Cerebellar nuclear complex (tissue), 1 donor: ENCODE measurements at regions not wholly inside any gene's neighbourhood (a gene's known extent, or its start where the extent isn't known, plus 50 kb on each side); places are given as distances from the start of the nearest gene placed in this dataset.

Source experiments
- DNase-seq, 2 experiments: peaks; one replicate each; lab custom pipeline; 2025; lab: John Stamatoyannopoulos, UW

DNA sequence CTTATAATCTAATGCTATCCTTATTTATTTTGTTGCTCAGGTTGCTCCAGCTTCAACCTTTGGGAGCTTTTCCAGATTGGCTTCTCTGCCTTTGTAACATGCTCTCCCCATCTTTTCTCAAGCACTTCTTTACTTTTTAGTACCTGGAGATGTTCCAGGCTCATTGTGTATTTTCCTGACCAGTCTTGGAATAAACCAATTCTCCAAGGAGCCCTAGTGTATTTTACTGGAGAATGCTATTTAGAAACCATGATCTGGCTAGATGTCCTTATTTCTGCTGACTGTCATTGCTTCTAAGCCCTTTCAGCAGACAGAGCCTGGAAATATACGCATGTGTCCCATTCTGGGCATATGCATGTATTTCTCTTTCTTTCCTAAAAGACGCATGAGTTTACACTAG, 95.7 kb downstream of the EMX2 start:
- DNase-seq, result no peak

- no peak for DNase-seq
Measured at GRCh38 chr10:117638664-117639200, 96.2 kb downstream of the EMX2 start.

DNA sequence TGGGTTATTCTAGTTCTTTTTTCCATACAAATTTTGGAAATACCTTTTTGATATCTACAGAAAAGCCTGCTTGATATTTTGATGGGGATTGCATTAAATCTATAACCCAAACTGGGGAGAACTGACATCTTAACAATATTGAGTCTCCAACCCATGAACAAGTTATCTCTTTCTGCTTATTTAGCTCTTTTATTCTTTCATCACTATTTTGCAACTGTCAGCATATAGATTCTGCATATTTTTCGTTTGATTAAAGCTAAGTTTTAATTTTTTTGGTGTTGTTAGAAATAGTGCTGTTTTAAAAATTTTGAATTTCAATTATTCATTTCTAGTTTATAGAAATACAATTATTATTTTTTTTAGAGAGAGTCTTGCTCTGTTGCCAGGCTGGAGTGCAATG, 97.9 kb downstream of the EMX2 start:
- DNase-seq, result no peak

GRCh38 chr10:117646718-117647117, 104.2 kb downstream of the EMX2 start:
- no peak for DNase-seq

- no peak for DNase-seq
Measured at GRCh38 chr10:117647306-117647705, 104.8 kb downstream of the EMX2 start.

- DNase-seq, result no peak
Measured at GRCh38 chr10:117651121-117651520, 108.6 kb downstream of the EMX2 start.

GRCh38 chr10:117652228-117653169, 110.0 kb downstream of the EMX2 start:
- no peak for DNase-seq

GRCh38 chr10:117653170-117653515, 110.6 kb downstream of the EMX2 start:
- DNase-seq, result no peak

DNA sequence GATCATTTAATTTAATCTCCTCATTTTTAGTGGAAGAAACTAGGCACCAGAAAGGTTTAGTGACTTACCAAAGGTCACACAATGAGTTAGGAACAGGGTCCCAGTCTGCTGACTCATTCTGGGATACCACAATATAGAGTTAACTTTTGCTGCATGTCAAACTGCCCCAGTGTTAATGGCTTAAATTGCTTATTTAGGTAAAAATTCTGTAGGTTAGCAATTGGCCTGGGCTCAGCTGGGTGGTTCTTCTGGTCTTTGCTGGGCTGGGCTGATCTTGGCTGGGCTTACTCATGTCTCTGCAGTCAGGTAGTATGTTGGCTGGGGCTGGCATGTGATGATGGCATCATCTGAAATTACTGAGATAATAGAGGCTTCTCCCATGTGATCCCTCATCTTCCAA, 111.6 kb downstream of the EMX2 start:
- DNase-seq, result no peak

DNA sequence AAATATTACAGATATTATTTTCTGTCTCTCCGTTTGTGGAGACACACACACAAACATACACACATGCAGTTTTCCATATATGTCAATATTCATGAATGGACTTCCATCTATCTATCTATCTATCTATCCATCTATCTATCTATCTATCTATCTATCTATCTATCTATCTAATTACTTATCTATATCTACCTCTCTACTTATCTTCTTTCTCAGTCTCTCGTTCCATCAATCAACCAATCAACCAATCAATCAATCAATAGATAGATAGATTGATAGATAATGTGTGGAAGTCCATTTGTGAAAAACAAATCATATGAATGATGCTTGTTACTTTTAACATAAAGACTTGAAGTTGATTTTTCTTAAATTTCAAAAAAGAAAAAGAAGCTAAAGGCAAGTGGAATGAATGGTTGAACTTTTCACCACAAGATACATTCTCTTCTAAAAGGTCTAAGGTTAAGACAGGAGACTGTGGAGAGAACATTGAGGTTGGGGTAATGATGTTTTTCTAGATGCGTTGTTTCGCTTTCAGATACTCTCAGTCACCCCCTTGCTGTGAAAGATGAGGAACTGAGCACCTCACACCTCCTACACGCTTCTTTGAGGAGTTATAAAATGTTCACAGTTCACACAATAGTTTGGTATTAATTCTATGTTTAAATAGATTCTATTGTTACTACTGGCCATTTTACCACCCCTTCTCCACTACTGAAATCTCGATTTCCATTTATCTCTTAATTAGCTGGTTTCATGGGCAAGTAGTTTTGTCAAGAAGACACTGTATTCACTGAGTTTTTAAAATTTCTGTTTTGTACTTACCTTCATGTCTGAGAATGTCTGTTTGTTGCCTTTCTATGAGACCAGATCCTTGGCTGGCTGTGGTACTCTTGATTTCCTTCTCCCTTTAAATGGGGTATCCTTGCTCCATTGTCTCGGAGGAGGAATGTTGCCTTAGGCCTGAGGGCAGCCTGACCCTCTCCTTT, 114.1 kb downstream of the EMX2 start:
- DNase-seq, result no peak

- no peak for DNase-seq
Measured at GRCh38 chr10:117661316-117661715, 118.8 kb downstream of the EMX2 start.

DNA sequence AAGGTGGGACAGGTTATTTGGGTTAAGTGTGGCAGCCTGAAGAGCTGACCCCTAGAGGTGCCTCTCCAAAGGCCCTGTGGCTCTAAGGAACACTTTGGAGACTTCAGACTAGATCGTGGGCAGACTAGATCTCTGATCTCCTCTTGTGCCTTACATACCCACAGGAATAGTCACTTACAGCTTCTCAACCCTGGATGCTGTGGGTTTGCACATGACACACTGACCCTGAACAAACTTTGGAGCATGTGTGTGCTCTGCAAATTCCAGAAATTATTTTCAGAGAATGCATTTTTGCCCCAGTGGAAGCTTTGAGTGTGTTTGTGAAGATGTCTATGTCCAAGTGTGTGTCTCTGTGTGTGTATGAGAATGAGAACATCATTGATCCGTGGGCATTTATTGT, 119.6 kb downstream of the EMX2 start:
- no peak for DNase-seq

- DNase-seq, result no peak
Measured at GRCh38 chr10:117662751-117663540, 120.4 kb downstream of the EMX2 start.

GRCh38 chr10:117663750-117664149, 121.2 kb downstream of the EMX2 start:
- no peak for DNase-seq

DNA sequence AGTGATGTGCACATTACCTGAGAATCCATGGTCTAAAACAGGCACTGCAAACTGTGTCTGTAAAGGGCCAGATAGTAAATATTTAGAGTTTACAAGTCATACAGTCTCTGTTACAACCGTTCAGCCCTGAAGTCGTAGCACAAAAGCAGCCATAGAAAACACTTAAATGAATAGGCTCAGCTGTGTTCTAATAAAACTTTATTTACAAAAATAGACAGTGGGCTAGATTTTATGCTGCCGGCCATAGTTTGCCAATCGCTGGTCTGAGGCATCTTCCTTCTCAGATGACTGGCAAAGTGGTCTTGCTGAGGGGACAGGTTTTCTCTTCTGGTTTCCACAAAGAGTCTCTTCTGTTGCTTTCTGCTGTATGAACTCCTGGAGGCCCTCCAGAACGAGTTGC, 121.7 kb downstream of the EMX2 start:
- no peak for DNase-seq

GRCh38 chr10:117666166-117666565, 123.6 kb downstream of the EMX2 start:
- no peak for DNase-seq

DNA sequence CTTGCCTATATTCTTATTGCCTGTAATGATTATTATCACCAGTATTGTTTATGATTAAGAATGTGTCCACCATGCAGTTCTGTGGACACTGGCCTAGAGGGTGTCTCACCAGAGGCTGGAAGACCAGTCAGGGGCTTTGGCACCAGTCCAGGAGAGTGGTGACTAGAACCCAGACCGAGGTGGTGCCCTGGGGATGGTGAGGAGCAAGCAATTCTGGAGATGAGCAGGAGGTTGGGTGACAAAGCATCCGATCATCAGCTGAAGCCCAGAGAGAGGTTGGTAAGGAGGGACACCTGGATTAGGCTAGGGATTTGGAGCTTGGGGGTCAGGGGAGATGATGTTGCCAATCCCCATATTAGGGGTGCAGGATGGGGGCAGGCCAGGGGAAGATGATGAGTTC, 124.4 kb downstream of the EMX2 start:
- no peak for DNase-seq

- DNase-seq, result no peak
Measured at GRCh38 chr10:117667831-117668230, 125.3 kb downstream of the EMX2 start.

DNA sequence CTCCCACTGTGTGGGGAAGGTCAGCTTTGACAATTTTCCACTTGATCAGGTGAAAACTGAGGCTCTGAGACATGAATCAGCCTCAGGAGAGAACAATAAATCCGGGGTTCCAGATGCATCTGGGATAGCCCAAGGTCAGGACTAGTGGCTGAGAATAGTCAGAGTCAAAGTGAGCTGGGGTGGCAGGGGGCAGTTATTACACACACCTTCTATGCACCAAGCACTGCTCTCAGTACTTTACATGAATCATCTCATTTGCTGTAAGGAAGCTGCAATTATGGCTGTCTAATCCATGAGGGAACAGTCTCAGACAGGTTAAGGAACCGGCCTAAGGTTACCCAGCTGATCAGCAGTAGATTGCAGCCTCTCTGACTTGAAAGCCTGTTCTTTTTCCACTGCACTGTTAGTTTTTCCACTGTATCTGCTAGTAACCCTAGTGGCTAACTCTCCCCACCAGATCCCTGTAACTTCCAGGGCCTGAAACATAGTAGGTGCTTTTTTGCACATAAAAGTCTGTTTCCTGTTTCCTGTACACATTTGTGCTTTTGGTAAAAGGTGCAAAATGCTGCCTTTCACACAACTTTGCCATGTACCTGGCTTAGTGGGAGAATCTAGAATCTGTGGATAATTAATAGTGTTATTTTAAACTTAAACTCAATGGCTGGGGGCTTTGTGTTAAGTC, 125.9 kb downstream of the EMX2 start:
- DNase-seq, result no peak

- no peak for DNase-seq
Measured at GRCh38 chr10:117669122-117669521, 126.6 kb downstream of the EMX2 start.
